ENCODE measurements at regions not wholly inside any gene's neighbourhood (a gene's known extent, or its start where the extent isn't known, plus 50 kb on each side); places are given as distances from the start of the nearest gene placed in this dataset.

DNA sequence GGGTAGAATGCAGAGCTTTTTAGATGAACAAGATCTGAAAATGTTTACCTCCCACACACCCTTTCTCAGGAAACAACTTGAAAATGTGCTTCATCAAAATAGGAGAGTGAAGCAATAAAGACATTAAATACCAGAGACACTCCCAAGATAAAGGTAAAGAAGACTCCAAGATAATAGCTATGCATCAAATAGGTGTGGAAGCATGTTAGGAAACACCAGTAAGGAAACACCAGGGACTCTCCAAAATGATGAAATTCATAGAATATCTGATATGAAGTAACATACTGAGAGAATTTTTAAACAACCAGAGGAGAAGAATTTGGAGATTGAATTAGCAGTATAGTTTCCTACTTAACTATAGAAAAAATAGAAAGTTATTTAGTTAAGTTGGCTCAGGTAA is 57.0 kb downstream of the OR10A6 start:
- TF ChIP-seq, protein P1, sequence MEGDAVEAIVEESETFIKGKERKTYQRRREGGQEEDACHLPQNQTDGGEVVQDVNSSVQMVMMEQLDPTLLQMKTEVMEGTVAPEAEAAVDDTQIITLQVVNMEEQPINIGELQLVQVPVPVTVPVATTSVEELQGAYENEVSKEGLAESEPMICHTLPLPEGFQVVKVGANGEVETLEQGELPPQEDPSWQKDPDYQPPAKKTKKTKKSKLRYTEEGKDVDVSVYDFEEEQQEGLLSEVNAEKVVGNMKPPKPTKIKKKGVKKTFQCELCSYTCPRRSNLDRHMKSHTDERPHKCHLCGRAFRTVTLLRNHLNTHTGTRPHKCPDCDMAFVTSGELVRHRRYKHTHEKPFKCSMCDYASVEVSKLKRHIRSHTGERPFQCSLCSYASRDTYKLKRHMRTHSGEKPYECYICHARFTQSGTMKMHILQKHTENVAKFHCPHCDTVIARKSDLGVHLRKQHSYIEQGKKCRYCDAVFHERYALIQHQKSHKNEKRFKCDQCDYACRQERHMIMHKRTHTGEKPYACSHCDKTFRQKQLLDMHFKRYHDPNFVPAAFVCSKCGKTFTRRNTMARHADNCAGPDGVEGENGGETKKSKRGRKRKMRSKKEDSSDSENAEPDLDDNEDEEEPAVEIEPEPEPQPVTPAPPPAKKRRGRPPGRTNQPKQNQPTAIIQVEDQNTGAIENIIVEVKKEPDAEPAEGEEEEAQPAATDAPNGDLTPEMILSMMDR (conservative IDR thresholded peaks at IDR 0.05; ENCODE audit: low read depth, low read length): no peak
- no peak for TF ChIP-seq EZH2 (IDR thresholded peaks at IDR 0.05; ENCODE audit: borderline replicate concordance, low read depth, low read length, poor library complexity, severe bottlenecking)

Data from A673 (cell line).